CD1c-positive myeloid dendritic cell (primary cell): ENCODE measurements at regions not wholly inside any gene's neighbourhood (a gene's known extent, or its start where the extent isn't known, plus 50 kb on each side); places are given as distances from the start of the nearest gene placed in this dataset.
"Not testable (repeated sequence)": the region's sequence is repeated elsewhere in the genome, so short reads cannot be mapped to it uniquely, and the experiment has no call there.

ENCODE experiments used
- DNase-seq: peaks from one replicate; pipeline ENCODE4 v3.0.0-alpha.2; 2016; ENCODE audit errors: extremely low spot score

DNA sequence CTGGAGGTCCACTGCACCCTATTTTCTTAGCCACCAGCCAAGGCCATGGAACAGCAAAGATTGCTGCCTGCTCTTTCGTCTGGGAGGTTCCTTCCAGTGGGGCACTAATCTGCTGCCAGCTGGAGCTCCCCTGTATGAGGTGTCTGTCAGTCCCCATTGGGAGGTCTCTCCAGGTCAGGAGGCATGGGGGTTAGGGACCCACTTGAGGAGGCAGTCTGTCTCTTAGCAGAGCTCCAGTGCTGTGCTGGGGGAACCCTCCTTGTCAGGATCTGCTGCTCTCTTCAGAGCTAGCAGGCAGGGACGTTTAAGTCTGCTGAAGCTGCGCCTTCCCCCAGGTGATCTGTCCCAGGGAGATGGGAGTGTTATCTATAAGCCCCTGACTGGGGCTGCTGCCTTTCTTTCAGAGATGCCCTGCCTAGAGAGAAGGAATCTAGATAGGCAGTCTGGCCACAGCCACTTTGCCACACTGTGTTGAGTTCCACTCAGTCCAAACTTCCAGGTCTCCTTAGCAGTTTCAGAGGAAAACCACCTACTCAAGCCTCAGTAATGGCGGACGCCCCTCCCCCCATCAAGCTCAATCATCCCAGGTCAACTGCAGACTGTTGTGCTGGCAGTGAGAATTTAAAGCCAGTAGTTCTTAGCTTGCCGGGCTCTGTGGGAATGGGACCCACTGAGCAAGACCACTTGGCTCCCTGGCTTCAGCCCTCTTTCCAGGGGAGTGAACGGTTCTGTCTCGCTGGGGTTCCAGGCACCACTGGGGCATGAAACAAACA lies 317.7 kb downstream of the LRRC70 start:
- no peak for DNase-seq

DNA sequence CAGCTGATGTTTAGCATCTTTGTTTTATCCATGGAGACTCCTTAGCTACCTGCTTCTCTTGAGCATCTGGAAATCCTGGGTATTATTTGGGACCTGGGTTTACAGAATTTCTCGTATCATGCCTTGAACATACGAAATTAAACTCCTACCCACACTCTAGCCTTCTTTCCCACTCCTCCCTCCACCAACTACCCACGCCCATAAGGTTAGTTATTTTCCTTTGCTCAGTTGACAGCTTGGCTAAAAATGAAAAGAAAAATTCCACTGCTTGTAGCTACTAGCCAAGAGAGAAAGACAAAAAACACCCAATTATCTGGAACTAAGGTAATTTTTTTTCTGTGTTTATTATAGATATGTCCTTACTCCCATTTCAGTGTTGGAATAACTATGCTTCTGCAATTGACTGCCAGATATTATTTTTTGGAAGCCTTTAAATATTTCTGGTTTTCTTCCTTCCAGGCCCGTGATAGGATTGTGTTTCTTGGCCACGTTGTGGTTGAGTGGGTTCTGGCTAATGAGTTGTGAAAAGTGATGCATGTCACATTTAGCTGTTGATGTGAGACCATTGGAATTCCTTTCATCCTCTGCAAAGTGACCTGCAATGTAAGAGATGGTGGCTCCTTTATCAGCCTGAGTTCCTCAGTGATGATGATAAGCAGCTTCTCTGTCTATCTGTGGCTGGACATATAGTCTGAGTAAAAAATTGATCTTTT lies 308.1 kb downstream of the LRRC70 start:
- no peak for DNase-seq

DNA sequence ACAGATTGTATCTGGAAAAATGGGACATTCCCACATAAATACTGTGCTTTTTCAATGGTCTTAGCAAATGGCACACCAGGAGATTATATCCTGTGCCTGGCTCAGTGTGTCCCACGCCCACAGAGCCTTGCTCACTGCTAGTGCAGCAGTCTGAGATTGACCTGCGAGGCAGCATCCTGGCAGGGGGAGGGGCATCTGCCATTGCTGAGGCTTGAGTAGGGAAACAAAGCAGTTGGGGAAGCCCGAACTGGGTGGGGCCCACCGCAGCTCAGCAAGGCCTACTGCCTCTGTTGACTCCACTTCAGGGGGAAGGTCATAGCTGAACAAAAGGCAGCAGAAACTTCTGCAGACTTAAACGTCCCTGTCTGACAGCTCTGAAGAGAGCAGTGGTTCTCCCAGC lies 258.7 kb downstream of the LRRC70 start:
- DNase-seq, result not testable (repeated sequence)

DNA sequence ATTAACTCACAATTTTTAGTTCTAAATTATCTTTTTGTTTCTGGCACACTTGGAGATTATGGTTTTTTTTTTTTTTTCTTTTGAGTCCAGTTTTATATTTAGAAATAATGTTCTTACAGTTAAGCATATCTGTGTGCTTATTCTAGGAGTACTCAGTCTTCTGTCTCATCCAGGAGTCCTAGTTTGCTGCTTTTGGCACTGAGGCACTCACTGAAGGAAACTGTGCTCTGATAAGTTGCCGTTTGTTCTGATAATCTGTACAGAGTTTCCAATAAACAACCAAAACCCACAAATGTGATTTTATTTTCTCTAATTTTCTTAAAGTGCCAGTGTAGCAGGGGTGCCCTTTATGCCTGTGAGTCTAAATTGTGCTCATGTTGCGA lies 251.0 kb downstream of the LRRC70 start:
- no peak for DNase-seq

DNA sequence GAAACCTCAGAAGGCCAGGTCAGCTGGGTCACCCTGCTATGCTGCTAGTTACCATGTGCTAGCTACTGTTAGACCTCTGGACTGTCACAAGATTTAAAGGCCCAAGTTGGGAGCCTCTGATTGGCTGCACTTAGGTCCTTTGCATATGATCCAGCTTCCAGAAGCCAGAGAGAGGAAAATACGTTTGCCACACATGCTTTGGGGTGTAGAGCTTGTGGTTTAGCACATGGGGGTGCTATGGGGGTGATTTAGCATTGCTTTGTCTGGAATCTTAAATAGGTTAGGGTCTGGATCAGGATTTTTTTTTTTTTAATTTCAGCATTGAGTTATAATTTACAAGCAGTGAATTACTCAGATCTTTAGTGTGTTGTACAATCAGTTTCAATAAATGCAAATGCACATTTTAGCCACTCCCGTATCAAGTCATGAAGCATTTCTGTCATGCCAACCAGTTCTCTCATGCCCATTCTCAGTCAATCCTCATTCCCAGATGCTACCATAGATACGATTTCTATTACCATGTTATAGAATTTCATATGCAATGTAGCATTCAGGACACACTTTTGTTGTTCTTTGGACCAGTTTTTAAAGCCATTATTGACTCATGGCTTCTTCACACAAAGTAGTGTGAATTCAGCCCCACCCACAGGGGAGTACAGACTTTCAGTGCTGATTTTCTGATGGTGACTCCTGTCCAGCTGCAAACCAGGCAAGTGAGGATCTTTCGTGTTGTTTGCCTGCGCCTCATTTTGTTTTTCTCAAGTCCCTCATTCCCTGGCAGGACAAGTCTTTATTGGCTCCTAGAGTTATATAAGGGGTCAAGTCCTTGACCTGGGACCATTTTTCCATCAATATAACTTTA lies 250.4 kb downstream of the LRRC70 start:
- DNase-seq, result no peak

DNA sequence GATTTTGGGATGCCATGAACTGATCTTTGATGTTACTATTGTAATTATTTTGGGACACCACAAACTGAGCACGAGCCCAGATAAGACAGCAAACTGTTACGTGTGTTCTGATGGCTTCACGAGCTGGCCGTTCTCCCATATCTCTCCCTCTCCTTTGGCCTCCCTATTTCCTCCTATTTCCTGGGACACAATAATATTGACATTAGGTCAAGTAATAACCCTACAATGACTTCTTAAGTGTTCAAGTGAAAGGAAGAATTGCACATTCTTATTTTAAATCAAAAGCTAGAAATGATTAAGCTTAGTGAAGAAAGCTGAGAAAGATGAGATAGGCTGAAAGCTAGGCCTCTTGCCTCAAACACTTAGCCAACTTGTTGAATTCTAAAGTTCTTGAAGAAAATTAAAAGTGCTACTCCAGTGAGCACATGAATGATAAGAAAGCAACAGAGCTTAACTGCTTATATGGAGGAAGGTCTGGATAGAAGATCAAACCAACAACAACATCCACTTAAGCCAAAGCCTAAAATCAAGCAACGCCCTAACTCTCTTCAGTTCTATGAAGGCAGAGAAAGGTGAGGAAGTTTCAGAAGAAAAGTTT lies 247.1 kb downstream of the LRRC70 start:
- DNase-seq, result no peak

DNA sequence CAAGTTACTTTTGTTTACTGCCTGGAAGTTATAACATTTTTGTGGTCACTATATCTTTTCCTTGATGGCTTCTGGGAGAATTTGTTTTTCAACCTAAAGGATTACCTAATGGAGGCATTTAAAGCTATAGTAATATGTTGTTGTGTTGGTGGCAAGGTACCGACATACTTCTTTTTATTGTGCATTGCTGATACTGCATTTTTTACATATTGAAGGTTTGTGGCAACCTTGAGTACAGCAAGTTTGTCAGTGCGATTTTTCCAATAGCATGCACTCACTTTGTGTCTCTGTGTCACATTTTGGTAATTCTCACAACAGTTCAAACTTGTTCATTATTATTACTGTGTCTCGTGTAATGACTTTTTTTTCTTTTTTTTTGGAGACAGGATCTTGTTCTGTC lies 246.3 kb downstream of the LRRC70 start:
- DNase-seq, result no peak

DNA sequence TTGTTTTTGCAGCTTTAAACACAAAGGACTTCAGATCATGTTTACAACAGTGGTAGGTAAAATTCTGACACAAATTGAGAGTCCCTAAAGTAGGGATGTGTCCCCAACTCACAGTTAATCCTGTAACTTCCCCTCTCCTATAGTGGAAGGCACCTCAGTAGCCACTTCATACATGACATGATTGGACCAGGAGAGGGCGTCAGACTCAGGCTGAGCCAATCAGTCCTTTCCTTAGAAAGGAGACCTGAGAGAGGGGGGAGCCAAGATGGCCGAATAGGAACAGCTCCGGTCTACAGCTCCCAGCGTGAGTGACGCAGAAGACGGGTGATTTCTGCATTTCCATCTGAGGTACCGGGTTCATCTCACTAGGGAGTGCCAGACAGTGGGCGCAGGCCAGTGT lies 238.4 kb downstream of the LRRC70 start:
- not testable (repeated sequence) for DNase-seq

DNA sequence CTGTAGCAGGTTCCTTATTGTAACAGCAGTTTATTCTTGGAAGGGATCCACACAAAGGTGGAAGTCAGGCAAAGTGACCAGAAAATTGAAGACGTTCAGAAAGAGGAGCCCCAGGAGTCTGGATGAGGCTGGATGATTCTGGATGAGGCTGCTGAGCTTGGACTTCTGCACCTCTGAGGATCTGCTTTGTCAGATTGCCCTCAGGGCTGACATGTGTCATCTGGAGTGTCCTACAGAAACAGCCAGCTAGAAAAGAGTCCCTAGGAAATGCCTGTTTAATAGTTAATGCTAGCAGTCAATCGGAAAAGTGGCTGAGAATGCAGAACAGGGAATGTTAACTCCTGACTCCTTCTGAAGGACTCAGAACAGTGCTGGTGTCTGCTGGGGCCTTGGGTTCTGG lies 236.4 kb downstream of the LRRC70 start:
- no peak for DNase-seq

DNA sequence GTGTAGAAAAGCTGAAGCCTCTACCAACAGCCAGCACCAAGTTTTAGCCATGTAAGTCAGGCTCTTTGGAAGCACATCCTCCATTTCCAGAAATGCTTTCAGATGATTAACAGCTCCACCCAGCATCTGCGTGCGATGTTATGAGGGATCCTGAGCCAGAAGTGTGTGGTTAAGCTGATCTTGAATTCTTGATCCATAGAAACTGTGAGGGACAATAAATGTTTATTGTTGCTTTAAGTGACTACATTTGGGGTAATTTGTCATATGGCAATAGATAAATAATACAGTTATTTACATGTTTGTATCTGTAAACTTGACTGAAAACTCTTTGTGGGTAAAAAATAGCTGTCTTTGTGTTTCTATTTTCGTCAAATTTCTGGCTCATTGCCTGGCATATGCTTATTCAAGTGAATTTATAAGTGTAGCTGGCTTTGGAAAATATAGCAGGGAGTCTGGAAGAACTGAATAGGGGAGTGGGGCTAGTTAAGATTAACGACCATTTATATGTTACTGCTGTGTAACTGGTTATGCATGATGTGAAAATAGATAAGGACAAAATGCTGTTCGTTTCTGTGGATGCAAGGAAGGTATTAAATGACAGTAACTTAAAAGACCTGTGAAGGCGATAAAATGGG lies 234.1 kb downstream of the LRRC70 start:
- DNase-seq, result no peak

DNA sequence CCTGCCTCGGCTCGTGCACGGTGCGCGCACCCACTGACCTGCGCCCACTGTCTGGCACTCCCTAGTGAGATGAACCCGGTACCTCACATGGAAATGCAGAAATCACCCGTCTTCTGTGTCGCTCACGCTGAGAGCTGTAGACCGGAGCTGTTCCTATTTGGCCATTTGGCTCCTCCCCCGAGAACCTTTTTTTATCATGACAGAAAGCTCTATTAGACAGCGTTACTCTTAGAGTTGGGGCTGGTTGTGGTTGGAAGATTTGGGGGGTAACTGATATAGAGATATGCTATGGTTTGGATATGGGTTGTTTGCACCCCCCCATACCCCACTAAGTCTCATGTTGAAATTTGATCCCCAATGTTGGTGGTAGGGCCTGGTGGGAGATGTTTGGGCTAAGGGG lies 226.2 kb downstream of the LRRC70 start:
- DNase-seq, result not testable (repeated sequence)

DNA sequence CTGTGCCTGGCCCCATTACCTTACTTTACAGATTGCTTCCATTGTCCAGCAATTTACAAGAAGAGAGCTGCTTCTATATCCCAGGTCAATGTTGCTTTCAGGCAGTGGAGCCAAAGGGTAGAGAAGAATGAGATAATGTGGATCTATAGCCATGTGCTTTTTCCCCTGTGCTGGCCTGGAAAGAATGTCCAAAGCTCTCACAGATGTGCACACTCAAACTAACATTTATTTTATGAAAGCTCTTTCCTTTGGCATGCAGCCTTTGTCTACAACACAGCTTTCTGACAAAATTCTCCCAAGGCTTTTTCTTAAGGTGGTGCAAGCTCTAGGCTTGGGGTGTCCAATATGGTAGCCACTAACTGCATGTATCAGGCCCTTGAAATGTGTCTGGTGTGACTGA lies 217.3 kb downstream of the LRRC70 start:
- DNase-seq, result no peak

DNA sequence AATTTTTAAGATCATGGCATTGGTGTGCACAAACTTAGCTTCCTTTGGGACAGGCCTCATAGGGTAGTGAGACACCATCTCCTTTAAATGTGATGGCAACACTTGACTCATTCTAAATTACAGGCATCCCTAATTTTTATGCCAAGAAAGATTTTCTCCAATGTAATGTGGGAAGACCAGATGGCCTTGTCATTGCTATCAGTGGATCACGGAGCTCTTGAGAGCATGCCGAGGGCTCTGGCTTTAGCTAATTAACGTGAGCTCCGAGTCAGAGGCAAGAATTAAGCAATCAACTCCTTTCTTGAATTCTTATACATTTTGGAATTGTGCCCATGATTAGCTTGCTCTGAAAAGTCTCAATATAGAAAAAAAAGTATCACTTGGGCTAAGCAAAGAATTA lies 215.8 kb downstream of the LRRC70 start:
- DNase-seq, result no peak

DNA sequence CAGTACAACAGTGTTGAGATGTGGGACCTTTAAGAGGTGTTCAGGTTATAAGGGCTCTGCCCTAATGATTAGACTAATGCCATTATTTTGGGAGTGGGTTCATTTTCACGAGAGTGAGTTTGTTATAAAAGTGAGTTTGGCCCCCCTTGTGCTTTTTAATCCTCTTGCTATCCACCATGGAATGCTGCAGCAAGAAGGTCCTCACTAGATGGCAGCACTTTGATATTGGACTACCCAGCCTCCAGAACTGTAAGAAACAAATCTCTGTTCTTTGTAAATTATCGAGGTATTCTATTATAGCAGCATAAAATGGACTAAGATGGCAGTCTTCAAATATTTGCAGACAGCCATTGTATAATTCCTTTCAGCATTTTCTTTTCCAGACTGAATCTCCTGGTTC lies 212.4 kb downstream of the LRRC70 start:
- no peak for DNase-seq

DNA sequence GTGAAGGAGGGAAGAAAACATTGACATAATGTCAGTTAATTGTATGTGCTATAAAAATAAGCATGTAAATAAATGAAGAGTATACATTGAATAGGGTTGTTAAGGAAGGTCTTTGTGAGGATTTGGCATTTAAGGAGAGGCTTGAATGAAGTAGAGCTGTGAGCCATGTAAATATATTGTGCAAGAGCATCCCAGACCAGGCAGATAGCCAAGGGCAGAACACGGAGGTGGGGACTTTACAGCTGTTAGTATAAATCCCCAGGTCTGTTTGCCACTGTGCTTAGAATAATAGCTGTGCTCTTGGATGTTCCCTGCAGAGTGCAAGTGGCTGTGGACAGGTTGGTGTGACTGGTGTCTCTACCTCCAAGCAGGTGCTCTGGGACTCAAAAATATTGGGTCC lies 211.7 kb downstream of the LRRC70 start:
- no peak for DNase-seq

DNA sequence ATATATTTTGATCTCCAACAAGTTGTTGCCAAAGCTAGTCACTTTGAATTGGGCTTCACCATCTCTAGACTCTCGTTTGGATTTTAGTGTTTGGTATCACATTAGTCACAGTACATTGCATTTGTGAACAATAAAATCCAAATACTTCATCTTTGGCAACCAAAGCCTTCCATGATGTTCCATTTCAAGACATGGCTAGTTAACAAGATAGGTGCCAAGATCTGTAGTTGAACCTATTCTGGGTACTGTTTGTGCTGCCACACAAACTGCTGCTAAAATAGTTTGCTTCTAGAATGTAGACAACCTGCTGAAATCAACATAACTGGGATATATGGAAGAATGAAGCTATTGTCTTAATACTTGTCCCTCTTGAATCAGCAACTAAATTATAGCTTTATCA lies 207.5 kb downstream of the LRRC70 start:
- DNase-seq, result no peak

DNA sequence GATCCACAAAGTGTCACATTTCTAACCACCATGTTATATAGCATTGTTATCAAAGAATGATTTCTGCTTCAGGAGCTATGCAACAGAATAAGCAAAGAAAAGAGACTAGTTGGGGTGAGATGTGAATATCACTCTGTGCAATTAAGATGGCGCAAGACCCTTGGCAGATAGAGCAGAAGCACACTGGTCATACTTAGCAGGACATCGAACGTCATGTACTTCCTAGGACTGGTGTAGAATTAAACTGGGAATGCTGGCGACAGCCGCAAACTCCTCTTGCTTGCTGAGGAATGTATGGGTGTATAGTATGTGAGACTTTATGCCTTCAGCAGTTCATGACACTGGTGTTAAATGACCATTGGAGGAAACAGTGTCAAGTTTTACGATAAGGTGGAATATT lies 207.0 kb downstream of the LRRC70 start:
- DNase-seq, result no peak

DNA sequence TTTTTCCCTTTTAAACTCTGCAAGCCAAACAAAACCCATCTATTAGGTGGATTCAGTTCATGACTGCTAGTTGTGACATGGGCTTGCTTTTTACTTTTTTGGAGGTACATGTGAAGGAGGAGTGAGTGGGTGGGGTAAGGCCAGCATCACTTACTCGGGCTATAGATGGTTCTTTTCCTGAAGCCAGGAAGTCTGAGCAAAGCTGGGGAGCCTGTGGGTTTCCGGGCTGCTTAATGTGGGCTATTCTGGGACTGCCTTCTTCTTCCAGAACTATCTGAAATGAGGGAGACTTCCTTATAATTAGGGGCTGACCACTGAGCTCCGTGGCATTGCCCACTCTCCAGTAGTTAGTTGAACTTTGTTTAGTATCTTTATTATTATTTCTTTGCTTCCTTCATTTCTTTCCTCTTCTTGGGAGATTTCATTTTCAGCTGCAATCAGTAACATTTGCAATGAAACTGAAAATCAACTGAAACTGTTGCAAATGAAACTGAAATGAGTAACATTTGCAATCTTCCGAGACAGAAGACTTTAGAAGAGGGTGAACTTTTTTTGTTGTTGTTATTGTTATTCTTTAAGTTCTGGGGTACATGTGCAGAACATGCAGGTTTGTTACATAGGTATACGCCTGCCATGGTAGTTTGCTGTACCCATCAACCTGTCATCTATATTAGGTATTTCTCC lies 204.9 kb downstream of the LRRC70 start:
- DNase-seq, result no peak

DNA sequence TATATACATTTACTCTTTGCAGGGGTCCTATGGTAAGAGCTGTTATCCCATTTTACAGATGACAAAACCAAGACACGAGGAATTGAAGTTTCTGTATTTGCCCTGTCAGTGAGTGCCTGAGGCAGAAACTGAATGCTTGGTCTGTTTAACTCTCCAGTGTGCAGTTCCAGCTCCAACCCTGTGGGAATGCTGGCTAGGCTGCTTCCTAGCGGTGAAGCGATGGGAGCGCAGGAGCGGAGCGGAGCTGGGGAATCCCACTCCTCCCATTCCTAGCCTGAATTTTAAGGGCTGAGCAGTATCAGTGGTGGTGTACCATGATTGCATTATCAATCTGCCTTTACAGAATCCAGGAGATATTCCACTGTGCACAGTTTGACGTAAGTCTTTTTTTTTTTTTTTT lies 202.3 kb downstream of the LRRC70 start:
- no peak for DNase-seq

DNA sequence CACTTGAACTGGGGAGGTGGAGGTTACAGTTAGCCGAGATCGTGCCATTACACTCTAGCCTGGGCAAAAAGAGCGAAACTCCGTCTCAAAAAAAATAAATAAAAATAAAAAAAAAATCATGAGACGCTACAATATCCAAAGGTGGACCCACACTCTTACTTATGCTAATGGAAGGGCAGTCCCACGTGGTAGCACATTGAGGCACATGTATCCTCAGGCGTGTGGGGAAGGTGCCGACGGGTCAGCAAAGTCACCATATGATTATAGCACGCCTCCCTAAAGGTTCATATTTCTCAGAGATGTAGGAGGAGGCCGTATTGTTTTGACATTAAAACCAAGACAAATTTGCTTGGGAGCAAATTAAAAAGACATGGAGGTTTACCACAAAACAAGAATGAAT lies 201.6 kb downstream of the LRRC70 start:
- DNase-seq, result no peak

DNA sequence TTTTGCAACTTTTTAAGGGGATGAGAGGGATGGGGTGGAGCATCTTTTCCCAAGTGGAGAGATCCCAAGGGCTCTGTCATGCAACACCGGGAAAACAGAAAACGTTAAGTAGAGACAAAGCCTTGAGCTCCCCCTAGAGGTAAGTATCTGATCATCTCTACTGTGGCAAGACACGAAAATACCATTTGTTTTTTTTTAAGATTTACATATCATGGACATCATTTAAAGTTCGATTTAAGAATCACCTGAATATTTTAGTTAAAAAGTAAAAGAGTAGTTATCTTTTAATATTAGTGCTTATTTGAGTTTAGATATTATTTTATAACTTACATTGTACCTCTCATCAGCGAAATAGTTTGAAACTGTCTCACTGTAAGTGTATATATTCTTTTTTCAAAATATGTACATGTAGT lies 200.4 kb downstream of the LRRC70 start:
- DNase-seq, result peak; percentile 59
